Renal cortical epithelial cell (primary cell): ENCODE measurements at regions not wholly inside any gene's neighbourhood (a gene's known extent, or its start where the extent isn't known, plus 50 kb on each side); places are given as distances from the start of the nearest gene placed in this dataset.
A peak's percentile ranks its signal among the peaks of the same experiment; 100 is the strongest.

Experiments
- DNase-seq: peaks from one replicate; pipeline ENCODE4 v3.0.0-alpha.2; 2011; ENCODE audit warnings: low read depth

DNA sequence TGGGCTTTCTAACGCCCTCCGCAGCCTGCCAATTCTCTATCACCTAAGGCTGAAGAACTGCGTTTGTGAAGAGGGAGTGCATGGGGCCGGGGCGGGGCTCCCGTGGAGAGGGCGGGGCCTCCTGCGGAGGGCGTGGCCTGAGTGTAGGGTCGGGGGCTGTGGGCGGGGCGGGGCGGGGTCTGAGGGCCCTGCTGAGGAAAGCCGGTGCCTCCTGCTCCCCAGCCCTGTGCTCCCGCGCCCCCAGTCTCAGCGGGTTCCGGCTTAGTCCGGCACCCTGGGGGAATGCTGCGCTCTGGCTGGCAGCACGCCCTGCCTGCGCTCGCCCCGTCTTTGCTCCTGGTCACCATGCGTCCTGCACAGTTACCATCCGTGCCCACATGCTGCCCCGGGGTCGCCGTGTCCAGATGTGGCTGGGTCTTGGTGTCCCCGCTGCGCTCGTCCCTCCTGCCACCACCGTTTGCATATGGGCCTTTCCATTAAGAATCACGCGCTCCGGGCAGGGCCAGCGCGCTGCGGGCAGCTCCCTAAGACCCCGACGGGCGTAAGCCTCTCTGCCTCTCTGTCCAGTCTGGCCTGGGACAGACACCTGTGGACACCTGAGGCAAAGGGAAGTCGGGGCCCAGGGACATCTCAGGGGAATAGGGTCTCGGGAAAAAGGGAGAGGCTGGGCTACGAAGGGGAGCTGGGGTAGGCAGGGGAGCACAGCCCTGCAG is 144.0 kb upstream of the RET start:
- no peak for DNase-seq

DNA sequence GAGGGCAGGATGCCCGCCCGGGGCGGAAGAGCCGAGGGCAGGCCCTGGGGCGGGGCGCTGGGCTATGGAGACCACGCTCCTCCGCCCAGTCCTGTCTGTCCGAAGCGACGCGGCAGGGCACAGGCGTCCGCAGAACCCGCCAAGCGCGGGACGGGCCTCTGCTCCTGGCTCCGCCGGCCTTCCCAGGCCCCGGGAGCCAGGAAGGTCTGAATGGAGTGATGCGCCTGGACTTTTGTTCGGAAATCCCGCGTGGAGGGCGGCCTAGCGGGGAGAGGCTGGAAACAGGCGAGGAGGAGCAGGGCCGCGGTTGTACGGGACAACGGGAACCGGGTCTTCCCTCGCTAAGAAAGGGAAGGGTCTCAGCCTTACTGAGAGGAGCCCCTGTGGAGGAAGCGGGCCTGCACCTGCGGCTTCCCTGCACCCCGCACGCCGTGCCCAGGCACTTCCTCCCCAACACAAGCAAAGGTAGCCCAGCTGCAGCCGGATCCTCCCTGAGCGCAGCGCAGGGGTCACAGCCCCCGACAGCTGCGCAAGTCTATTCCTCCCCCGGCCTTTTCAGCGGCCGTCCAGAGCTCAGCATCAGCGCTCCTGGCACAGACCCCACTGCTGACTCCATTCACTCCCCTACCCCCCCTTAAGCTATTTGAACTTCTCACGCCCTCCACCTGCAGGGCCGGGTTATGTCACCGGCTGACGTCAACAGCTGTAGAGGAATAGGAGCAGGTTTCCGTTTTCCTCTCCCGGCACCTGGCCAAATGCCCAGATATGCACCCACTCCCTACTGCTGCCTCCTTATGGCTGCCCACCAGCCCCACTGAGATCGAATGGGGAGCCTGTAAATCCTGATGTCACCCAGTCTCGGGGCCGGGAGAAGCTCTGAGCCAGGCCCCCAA is 143.2 kb upstream of the RET start:
- DNase-seq: peak; percentile 2

DNA sequence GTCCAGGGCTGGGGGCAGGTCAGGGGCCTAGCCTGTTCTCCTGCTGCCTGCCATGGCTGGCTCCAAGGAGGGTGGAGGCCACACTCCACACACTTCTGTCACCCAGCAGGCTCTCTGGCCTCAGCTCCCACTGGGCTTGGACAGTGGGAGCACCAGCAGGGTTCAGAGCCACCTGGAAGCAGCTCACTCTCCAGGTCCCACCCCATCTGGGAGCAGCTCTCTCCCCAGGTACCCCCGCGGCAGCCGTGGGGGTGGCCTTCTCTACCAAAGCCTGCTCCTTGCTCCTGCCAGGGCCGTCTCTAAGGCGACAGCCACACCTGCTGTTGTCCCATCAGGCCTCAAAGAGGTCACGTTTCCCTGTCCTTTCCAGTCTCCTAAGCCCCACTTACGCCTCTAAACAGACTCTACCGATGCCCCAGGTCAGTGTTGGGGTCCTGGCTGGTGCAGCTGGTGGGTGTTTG is 142.5 kb upstream of the RET start:
- no peak for DNase-seq

DNA sequence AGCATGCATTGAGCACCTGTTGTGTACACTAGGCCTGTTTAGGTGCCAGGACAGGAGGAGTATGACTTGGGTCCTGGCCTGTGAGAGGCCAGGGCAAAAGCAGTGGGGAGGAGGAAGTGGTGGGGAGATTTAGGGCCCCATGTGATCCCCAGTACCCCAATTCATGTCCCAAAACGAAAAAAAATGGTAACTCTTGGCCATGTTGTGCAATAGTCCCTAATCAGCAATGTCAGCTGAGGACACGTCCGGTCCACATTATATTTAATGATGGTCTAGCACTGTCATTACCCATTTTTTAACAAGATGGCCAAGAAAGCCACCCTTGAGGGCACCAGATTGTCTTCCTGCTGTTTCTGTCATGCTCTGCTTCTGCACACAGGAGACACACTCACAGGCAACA is 142.0 kb upstream of the RET start:
- DNase-seq: no peak

- DNase-seq: no peak
These were observed 141.4 kb upstream of the RET start for GRCh38 chr10:42935466-42935865.

GRCh38 chr10:42936580-42936979 is 140.3 kb upstream of the RET start:
- no peak for DNase-seq

DNA sequence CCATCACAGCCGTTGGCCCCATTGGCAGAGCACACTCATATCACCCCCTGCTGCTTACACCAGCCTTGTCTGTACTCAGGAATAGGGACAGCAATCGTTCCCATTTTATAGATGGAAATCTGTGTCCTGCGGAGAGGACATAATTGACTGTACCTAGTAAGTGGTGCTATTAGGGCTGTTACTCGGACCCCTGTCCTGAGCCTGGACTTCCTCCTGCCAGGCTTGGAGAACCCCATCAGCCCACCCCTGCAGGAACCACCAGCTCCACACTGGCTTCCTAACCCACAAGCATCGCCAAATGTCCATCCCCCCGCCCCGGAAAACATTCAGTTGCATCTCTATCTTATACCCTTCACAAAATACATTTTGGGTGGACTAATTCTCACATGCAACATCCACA is 139.8 kb upstream of the RET start:
- DNase-seq: no peak

DNA sequence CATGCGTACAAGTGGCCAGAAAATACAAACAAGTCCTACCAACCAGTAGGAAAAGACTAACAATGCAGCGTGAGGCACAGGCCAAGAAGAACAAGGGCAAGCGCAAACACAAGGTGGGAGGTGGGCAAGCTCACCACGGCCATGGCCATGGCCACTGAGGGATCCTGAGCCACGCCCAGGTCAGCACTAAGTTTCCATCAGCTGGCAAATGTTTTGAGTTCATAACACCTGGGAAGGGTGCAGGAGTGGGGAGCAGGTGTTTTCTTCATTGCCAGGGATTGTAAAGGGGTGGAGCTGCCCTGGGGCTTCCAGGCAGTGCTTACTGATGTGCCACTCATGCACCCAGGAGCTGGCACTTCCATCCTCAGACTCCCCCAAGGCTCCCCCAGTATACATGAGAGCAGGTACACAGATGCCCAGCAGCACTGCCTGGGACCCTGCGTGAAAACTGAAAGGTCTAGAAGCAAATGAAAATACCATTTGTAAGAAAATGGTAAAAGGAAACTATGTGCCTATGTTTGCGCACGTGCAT is 139.2 kb upstream of the RET start:
- DNase-seq: no peak

- no peak for DNase-seq
These were observed 138.5 kb upstream of the RET start for GRCh38 chr10:42938351-42938750.

DNA sequence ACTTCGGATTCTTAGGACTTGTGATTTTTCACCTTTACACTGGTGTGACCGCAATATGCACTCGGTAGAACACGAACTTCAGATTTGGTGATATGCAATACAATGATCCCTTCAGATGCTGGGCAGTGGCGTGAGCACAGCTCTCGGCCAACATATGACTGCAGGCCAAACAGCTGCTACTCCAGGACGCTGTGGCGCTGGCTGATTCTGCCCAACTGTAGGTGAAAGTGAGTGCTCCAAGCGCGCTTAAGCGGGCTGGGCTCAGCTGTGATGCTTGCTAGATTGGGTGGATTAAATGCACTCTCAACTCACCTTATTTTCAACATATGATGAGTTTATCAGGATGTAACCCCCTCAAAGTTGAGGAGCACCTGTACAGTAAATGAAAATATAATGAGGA is 137.6 kb upstream of the RET start:
- no peak for DNase-seq

- no peak for DNase-seq
These were observed 137.0 kb upstream of the RET start for GRCh38 chr10:42939685-42940366.

- no peak for DNase-seq
These were observed 136.2 kb upstream of the RET start for GRCh38 chr10:42940487-42941294.

GRCh38 chr10:42941295-42941644 is 135.6 kb upstream of the RET start:
- DNase-seq: no peak

GRCh38 chr10:42941790-42942189 is 135.1 kb upstream of the RET start:
- no peak for DNase-seq

DNA sequence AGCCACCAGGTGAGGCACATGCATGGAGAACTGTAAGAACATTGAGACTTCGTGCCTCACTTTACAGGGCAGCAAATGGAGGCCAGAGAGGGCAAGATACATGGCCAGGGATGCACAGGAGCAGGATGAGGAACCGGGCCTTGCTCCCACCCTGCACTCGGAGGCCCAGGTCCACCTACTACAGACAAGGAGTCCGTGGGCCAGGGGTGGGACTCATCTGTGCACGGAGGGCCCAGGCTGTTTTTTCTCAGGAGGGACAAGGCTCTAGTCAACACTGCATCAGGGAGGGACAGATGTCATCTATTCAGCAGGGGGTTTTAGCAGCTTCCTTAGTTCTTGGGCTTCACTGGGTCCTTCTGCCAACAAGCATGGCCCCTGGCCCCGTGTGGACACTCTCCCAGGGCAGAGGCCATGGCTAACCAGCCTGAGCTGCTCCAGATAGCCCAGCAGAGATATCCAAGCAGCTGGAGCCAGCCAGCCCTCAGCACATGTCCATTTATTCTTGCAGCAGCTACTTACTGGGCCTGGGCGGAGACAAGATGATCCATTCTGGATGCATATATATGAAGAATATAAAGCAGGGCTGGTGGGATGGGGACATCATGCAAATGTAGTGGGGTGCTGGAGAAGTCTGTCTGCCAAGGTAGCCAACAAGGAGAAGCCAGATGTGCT is 134.5 kb upstream of the RET start:
- no peak for DNase-seq

- DNase-seq: no peak
These were observed 133.6 kb upstream of the RET start for GRCh38 chr10:42943025-42943818.

DNA sequence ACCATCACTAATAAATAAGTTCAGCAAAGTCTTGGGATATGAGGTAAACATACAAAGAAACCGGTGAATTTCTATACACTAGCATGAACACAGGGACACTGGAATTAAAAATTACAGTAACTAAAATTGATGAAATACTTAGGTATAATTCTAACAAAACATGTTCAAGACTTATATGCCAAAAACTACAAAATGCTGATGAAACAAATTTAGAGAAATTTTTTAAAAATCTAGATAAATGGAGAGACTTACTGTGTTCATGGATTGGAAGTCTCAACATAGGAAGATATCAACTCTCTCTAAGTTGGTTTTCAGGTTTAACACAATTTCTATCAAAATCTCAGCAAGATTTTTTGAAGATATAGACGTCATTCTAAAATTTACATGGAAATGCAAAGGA is 128.8 kb upstream of the RET start:
- DNase-seq: no peak

- no peak for DNase-seq
These were observed 127.6 kb upstream of the RET start for GRCh38 chr10:42949287-42949686.

- DNase-seq: no peak
These were observed 126.0 kb upstream of the RET start for GRCh38 chr10:42950606-42951485.
